ENCODE measurements at regions not wholly inside any gene's neighbourhood (a gene's known extent, or its start where the extent isn't known, plus 50 kb on each side); places are given as distances from the start of the nearest gene placed in this dataset.

GRCh38 chr13:54173996-54174395, 1145.4 kb downstream of the OLFM4 start:
- TF ChIP-seq CTCF (IDR thresholded peaks at IDR 0.05) (no peak), POLR2A (IDR thresholded peaks at IDR 0.05) (no peak), EP300 (IDR thresholded peaks at IDR 0.05) (no peak)

All from tibial nerve (tissue), 4 donors.